GM20000 (cell line): ENCODE measurements at regions not wholly inside any gene's neighbourhood (a gene's known extent, or its start where the extent isn't known, plus 50 kb on each side); places are given as distances from the start of the nearest gene placed in this dataset.

Experiments used
- DNase-seq: peaks from one replicate; pipeline ENCODE4 v3.0.0; 2012; ENCODE audit warnings: low spot score
- TF ChIP-seq, protein P1 (sequence below): IDR thresholded peaks from 2 replicates; pipeline ENCODE4 v1.5.1; 2012; ENCODE audit warnings: mild to moderate bottlenecking, control low read depth; ENCODE audit errors: extremely low read depth, missing control alignments

DNA sequence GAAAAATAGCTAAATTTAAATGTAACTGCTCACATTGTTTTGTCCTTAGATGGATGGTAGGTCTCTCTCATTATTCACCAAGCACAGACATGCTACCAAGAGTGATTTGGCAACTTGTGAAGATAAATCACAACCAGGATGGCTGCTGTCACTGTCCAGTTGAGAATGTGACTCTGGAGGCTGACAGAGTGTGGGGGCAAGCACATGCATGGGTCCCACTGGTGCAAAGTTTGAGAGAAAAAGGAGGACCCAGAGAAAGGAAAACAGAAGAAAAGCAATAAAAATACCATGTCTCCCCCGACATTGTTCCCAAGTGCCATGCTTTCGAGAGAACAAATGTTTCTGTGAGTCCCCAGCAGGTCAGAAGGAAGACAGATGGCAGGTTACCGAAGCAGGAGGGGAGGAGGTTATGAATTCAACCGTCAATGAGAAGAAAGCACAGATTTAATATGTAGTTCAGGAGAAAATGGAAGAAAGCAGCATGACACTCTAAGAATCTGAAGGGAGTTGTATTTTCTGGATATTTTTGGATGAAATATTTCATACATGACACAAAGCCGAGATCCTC lies 73.0 kb upstream of the TSHZ2 start:
- TF ChIP-seq, protein P1, sequence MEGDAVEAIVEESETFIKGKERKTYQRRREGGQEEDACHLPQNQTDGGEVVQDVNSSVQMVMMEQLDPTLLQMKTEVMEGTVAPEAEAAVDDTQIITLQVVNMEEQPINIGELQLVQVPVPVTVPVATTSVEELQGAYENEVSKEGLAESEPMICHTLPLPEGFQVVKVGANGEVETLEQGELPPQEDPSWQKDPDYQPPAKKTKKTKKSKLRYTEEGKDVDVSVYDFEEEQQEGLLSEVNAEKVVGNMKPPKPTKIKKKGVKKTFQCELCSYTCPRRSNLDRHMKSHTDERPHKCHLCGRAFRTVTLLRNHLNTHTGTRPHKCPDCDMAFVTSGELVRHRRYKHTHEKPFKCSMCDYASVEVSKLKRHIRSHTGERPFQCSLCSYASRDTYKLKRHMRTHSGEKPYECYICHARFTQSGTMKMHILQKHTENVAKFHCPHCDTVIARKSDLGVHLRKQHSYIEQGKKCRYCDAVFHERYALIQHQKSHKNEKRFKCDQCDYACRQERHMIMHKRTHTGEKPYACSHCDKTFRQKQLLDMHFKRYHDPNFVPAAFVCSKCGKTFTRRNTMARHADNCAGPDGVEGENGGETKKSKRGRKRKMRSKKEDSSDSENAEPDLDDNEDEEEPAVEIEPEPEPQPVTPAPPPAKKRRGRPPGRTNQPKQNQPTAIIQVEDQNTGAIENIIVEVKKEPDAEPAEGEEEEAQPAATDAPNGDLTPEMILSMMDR: no peak
- no peak for DNase-seq

DNA sequence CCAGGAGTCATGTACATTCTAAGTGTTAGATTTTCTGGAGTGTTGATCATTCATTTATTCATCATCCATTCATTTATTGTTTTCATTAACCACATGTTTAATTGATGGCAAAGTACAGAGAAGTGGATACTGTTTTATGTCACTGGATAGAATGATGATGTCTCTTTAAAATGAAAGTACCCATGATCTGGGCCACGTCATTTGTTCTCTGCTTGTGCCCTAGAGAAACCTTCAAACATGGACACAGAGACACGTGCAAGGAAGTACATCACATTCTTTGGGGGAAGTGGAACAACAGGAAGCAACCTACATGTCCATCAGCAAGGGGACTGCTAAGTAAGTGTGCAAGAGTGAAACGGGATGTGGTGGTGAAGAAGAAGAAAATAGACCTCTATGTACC lies 75.8 kb upstream of the TSHZ2 start:
- TF ChIP-seq, protein P1: no peak

DNA sequence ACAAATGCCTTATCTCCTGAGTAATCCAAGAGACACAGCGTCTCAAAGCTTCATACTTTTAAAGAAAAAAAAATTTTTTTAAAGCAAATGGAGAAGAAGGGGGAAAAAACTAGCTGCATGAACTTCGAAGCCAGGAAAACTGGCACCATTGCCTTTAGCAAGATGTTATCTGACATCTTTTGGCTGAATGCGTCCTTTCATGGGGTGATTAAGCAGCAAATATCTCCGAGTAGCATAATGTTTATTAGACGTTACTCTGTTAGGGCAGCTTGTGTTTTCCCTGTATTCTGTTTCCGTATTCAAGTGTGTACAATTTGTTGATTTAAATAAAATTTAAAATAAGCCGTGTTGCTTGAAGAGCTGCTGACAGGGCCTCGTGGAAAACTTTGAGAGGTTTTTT lies 76.5 kb upstream of the TSHZ2 start:
- no peak for DNase-seq
- TF ChIP-seq, protein P1: no peak

More for the DNA sequence above, 75.8 kb upstream of the TSHZ2 start:
- no peak for DNase-seq

DNA sequence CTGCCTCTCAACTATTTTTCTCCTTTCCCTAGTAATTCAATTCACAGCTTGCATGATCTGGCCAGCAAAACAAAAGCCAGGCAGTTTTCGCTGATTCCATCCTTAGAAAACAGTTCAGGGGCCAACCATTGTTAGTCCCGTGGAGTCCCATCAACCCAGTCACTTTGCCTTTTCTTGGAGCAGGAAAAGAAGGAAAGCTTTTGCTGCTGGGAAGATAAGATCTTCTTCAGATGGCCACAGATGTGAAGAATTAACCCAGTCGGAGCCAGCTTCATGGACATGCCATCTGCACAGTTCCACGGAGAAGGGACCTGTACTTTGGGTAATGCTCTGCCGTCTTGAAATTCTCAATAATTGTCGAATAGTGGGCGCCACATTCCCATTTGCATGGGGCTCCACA lies 76.9 kb upstream of the TSHZ2 start:
- TF ChIP-seq, protein P1: no peak
- DNase-seq: no peak

DNA sequence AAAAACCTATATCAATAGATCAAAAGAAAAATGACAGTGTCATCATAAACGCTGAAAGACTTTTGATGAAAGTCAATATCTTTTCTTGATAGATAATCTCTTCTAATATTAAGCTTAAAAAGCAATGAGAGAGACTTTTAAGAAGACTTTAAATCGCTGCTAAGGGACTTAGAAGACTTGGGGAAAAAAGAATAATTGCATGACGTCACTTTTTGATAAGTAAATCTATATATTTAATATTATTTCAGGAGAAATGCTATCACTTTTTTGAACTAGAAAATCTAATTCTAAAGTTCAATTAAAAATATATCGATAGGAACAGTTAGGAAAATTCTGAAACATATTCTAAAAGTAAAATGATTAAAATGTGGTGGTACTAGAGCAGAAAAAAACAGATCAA lies 78.7 kb upstream of the TSHZ2 start:
- no peak for DNase-seq
- TF ChIP-seq, protein P1: no peak

DNA sequence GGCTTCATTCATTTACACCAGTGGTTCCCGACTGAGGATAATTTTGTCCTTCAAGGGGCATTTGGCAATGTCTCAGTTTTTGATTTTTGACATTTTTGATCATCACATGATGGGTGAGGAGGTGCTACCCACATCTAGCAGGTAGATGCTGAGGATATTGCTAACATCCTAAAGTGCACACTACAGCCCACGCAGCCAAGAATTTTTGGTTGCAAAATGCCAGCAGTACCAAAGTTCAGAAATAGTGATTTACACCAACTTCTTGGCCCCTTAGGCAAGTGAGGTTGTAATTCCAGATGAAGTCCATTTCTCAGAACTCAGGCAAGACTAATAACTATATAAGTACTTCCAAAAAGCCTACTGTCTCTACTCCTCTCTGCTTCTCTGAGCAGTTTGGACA lies 80.1 kb upstream of the TSHZ2 start:
- no peak for DNase-seq
- TF ChIP-seq, protein P1: no peak

DNA sequence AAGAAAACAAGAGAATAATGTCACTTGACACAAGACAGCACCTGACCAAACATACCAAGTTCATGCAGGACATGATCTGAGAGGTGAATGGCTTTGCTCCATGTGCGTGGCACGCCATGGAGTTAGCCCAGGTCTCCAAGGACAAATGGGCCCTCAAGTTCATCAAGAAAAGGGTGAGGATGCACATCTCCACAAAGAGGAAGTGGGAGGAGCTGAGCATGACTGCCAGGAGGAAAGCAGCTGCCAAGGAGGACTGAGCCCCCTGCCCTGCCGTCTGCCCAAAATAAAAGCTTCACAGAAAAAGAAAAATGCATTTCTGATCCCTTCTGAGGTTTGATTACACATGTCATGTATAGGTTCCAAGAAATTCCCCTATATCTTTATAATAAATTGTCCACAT lies 82.0 kb upstream of the TSHZ2 start:
- TF ChIP-seq, protein P1: no peak
- DNase-seq: no peak
